ENCODE measurements at regions not wholly inside any gene's neighbourhood (a gene's known extent, or its start where the extent isn't known, plus 50 kb on each side); places are given as distances from the start of the nearest gene placed in this dataset.

DNA sequence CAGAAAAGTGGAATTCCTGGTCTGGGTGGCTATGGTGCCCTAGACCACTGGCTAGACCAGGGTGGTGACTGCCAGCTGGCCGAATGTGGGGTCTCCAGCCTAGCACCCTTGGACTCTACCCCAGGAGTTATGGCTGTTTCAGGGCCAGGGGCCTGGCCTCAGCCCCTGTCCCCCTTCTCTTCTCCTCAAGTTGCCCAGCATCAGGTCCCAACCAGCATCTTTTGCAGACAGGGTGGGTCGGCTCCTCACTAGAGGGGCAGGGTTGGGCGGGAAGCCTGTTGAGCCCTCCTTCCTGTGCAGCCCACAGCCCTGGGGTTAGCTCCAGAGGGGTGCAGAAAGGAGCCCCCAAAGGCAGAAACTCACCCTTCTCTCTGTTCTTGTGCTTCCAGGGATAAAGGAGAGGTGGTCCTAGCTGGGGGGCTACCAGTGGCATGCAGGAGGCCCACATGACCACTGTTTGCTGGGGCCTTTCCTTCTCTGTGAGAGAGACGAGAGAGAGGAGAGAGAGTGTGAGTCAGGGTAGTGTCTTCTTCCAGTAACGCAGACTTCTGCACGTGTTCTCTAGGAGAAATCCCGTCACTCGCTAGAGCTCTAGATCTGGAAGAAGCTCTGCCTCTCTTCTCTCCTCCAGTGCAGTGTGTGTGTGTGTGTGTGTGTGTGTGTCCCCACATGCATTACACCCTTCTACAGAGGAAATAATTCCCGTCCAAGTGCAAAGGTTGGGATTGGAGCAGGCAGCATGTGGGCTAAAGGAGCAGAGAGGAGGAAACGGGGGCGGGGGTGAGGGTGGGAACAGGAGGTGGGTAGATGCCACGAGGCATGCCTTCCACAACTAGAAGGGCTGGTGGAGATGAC, 209.4 kb downstream of the SEC14L1 start:
- intact Hi-C loops (cut with DNase I, micrococcal nuclease) = no loop called here
- DNase-seq (peak; percentile 45 to 67), ATAC-seq (peak; percentile 79)

DNA sequence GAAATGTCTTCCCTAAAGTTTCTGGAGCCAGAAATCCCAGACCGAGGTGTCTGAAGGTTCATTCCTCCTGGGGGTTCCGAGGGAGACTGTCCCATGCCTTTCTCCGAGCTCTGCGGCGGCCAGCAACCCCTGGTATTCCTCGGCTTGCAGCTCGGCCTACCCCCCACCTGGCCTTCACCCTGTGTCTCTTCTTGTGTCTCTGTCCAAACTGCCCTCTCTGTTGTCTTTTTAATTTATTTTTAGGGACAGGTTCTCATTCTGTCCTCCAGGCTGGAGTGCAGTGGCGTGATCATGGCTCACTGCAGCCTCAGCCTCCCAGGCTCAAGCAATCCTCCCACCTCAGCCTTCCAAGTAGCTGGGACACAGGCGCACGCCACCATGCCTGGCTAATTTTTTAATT, 211.7 kb downstream of the SEC14L1 start:
- intact Hi-C loops (cut with DNase I, micrococcal nuclease) = no loop called here
- DNase-seq = no peak
- ATAC-seq = no peak

DNA sequence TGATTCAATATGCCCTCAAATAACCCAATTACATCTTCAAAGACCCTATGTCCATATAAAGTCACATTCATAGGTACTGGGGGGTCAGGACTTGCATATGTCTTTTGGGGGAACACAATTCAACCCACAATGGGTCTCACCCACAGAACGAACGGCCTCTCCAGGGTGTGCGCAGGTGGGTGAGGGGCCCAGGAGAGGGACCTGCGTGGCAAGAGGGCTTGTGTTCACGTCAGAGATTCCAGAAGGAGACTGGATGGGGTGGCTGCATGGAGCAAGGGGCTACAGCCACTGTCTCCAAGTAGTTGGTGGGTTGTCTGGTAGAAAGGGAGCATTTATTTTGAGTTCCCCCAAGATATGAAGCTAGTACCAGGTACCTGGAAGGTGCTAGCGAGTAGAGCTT, 212.2 kb downstream of the SEC14L1 start:
- DNase-seq (peak in 1 of 2 donors; percentile 15), ATAC-seq (no peak)
- intact Hi-C loops (cut with DNase I, micrococcal nuclease) = no loop called here

DNA sequence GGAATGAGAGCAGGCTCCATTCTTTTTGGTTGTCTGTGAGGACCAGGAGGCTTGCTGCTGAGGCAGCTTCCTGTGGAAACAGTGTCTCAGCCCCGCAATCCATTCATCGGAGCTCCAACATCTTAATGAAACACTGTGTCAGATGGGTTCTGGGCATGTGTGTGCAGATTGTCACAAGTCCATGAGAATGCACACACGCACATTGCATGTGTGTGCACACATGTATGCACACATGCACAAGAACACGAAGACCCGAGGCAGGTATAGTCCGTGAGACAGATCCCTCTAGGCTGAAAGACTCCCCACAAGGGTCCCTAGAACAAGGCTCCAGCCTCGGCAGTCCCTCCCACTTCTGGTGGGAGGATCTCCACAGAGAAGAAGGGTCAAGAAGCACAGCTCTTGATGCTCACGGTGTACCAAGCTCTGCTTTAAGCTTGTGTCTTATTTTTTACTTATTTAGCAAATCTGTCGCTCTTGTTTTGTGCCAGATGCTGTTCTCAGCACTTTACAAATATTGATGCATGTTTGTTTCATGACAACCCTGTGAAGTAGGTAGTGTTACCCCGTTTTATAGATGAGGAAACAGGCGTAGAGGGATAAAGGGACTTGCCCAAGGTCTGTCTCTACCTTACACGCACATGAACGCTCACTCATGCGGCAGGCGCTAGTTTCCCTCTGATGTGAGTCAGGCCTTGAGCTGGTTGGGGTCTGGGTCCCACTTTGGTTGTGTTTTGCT, 213.1 kb downstream of the SEC14L1 start:
- intact Hi-C loops (cut with DNase I, micrococcal nuclease) = no loop called here
- peak in 1 of 2 donors; percentile 10 for DNase-seq
- ATAC-seq = no peak

DNA sequence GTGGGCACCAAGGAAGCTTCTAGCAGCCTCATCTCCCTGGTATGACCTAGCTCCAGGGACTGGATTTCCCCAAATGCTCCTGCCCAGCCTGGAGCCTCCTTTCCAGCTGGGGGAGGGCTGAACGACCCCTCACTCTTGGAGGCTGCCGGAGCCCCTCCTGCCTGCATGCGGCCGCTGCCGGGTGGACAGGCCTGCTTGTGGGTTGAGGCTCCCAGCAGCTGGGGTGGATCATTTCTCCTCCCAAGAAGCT, 213.6 kb downstream of the SEC14L1 start:
- DNase-seq = no peak

DNA sequence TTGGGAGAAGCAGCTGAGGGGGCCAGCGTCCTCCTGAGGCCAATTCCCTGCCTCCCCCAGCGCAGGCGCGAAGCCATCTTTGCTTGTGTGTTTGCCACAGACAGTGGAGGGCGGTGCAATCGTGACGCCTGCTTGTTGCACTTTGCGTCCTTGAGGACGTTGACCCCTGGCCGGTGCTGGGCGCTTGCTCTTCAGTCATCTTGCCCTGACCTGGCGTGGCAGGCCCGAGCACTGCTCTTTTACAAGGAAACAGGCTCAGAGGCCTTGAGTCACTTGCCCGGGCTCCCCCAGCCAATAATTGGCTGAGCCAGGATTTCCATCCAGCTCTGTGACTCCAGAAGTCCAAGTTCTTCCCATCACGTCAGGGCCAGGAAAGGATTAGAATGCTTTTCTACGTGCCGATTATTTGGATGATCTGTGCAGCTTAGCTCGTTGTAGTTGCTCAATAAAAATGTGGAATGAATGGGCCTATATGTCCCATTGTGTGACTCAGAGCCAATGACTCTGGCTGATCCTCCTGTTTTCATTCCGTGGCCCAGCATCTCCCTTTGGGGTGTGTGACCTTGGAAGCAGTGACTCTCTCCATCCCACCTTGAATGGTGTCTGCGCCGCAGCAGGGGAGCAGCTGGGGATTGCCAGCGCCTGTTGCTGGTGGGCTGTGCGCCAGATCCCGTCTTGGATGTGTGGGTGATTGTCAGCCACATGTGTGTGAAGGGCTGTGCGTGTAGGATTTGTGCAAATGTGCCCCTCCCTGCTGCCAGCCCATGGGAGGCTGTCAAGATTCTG, 214.1 kb downstream of the SEC14L1 start:
- intact Hi-C loops (cut with DNase I, micrococcal nuclease) = no loop called here
- peak; percentile 62 for ATAC-seq
- peak; percentile 66 to 79 for DNase-seq

More for the DNA sequence above, 213.6 kb downstream of the SEC14L1 start:
- intact Hi-C loops (cut with DNase I, micrococcal nuclease) = no loop called here
- no peak for ATAC-seq

DNA sequence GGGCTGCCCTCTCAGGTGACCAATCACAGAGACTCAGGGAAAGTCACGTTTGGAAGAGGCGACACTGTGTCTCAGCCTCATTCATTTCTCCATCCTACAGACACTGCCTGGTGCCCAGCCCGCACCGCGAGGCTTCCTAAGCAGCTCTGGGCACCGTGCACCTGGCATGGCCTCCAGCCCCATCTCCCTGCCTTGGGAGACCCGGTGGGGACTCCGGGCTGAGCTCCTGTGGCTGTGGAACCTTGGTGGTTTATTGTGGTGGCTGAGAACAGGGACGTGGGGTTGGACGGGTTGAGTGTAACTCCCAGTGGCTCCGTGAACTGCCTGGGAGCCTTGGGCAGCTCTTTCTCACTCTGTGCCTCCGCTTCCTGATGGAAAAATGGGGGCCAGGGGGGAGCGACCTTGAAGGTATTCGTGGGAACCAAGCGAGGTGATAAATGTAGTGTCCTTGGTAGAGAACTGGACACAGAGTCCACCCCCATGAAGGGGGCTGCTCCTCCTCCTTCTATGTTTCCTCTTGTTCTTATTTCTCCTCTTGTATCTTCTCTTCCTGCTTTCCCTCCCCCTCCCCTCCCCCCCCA, 215.4 kb downstream of the SEC14L1 start:
- intact Hi-C loops (cut with DNase I, micrococcal nuclease) = no loop called here
- peak in 1 of 2 donors; percentile 25 for DNase-seq
- ATAC-seq = peak; percentile 19

DNA sequence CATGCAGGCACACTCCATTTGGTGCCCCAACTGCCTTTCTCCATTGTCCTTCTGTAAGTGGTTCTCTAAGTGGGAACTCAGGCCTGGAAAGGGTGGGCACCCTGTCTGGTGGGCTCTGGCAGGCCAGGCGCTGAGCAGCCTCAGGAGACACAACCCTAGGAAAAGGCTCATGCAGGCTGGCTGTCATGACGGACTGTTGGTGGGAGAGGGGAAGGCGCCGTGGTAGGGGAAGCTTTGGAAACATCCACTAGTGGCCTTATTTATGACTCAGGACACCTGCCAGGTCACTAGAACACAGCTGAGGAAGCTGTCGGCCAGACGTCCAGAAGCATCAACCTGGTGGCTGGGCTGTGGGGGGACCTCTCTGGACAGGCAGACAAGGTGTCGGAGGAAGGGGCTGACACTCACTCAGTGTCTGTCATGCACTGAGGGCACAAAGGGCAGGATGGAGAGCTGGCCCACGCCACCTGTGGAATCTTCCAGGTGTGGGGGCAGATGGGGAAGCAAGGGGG, 216.0 kb downstream of the SEC14L1 start:
- intact Hi-C loops (cut with DNase I, micrococcal nuclease) = no loop called here
- no peak for ATAC-seq
- DNase-seq = peak in 1 of 2 donors; percentile 32

DNA sequence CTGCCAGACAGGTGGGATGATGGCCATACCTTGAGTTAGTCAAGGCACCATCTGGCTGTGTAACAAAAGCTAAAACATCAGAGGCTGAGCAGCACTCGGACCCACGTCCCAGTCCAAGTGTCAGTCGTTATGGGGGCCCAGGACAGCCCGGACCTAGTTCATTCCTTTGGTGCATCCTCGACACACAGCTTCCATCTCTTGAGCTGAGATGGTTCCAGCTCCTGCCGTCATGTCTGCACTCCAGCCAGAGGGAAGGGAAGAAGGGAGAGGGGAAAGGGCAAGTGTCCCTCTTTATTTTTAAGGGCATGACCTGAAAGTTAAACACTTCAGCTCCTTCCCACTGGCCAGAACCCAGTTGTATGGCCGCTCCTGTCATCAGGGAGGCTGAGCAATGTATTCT, 218.0 kb downstream of the SEC14L1 start:
- DNase-seq (peak in 1 of 2 donors; percentile 19), ATAC-seq (no peak)
- intact Hi-C loops (cut with DNase I, micrococcal nuclease) = no loop called here

DNA sequence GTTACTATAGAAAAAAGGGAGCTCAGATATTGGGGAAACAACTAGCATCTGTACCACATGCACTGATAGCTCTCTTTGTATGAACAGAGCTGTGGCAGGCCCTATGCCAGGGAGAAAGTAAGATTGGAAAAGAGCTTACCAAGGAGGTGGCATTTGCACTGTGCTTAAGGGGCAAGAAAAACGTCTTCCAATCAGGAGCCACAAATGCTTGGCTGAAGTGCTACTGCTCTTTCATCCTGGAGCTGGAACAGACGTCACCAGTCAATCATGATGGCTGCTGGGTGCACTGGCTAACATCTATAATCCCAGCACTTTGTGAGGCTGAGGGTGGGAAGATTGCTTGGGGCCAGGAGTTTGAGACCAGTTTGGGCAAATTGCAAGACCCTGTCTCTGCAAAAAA, 218.5 kb downstream of the SEC14L1 start:
- DNase-seq = no peak
- intact Hi-C loops (cut with DNase I, micrococcal nuclease) = no loop called here

DNA sequence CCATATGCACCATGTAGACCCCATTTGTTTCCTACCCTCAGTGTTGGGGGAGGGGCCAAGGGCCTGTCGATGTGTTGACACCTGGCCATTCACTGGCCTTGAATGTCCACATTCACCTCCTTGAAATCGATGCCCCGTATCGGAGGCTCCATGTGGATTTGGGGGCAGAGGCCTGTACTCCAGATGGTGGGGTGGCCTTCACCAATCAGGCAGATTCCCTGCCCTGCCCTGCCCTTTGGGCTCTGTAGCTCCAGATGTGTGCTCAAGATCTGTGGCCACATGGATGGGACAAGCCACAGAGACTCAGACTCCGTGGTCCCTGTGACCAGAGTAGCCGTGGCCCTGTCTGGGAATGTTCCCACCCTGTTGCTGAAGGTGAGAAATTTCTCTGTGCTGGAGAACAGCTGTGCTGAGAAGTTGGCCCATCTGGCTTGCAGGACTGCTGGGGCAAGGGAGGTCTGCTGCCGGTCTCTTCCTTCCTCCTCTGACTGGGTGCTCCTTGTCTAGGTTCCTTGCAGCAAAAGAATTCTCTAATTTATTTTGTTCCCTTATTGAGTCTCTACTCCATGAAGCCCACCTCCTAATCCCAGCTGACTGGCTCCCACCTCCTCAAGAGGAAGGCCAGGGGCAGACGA, 221.3 kb downstream of the SEC14L1 start:
- intact Hi-C loops (cut with DNase I, micrococcal nuclease) = no loop called here
- DNase-seq (peak in 1 of 2 donors; percentile 19), ATAC-seq (no peak)

More for the DNA sequence above, 218.5 kb downstream of the SEC14L1 start:
- ATAC-seq = no peak

DNA sequence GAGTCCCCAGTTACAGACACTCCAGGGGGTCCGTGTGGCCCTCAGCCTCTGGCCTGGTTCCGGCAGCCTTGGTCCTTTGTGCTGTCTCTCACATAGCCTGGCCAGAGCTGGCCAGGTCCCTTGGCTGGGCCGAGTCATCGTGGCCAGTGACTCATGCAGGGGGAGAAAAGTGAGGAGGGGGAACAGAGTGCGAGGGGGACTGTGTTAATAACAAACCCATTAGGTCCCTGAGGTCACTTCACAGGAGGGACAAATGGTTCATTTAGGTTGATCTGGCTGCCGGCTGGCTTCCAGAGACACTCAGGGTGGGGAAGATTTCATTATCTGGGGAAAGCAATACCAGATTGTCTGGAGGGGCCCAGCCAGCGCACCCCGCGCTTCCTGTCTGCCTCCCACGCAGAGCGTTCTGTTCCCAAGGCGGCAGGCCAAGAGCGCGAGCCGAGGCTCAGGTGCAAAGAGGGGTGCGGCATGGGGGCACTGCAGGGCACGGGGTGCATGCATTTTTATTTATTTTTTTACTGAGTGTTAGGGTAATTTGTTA, 223.1 kb downstream of the SEC14L1 start:
- intact Hi-C loops (cut with DNase I, micrococcal nuclease) = no loop called here
- DNase-seq (no peak), ATAC-seq (no peak)

DNA sequence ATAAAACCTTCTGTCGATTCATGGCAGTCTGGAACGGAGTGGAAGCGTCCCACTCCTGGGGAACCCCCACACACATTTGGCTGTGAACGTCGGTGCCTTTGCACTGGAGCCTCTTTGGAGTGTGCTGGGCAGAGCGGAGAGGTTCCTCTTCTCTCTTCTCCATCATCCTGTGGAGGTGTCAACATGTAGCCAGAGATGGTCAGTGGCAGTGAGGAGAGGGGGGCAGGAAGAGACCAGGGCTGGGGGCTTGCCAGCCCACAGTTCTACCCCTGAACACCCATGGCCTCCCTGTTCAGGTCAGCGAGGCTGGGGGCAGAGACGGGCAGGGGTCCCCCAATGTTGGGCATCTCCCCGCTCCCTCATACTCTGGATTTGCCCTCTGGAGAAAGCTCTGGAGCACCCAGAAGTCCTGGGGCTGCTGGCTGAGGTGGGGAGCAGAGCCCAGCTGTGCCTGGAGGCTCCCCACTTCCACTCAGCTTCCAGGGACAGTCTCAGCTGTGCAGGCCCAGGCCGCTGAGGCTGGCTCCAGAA, 223.7 kb downstream of the SEC14L1 start:
- ATAC-seq (no peak), DNase-seq (no peak)
- intact Hi-C loops (cut with DNase I, micrococcal nuclease) = no loop called here

DNA sequence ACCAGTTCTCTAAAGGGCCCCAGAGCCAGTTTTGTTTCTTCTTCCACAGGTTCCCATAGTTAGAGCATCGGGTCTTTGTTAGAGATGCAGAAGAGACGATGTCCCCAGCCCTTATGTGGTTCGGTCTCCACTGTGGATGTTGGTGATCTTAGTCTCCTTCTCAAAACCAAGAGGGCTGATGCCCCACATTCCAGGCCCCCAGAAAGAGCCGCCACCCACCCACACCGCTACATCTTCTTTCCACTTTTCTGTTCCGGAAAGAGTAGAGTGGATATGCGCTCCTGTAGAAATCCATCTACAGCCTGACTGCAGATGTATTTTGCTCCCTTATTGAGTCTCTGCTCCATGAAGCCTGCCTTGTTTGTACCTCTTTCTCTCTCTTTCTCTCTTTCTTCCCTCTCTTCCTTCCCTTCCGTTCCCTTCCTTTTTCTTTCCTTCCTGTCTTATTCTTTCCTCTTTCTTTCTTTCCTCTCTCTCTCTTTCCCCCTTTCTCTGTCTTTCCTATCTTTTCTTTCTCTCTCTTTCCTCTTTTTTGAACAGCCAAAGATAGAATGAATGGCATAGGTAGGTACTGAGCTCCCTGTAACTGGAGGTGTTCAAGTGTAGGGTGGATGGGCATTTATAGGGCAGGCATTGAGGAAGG, 224.3 kb downstream of the SEC14L1 start:
- intact Hi-C loops (cut with DNase I, micrococcal nuclease) = no loop called here
- ATAC-seq = no peak
- no peak for DNase-seq

DNA sequence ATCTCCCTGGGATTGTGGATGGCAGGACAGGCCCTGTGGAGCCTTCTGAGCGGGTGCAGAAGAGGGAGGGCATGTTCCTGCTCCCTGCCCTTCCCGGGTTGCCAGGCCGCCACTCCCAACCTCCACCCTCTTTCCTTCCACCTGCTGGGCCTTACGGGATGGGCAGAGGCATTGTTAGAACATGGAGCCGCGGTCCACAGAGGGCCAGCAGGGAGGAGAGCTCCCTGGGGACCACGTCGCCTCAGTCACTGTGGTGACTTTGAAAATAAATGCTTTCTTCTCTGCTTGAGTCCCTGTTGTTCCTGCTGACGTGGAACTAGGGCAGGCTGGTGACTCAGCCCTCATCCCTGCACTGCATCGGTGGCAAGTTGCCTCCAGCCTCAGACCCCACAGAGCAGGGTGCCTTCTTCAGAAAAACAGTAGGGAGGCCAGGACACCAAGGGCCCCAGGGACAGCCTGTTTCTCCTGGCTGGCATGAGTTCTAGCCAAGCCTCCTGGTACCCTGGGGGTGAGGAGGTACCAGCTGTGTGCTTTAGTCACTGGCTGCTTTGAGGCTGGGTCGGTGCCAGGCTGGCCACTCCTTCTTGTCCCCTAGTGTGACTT, 224.9 kb downstream of the SEC14L1 start:
- intact Hi-C loops (cut with DNase I, micrococcal nuclease) = no loop called here
- DNase-seq (peak in 1 of 2 donors; percentile 68), ATAC-seq (peak; percentile 89)

DNA sequence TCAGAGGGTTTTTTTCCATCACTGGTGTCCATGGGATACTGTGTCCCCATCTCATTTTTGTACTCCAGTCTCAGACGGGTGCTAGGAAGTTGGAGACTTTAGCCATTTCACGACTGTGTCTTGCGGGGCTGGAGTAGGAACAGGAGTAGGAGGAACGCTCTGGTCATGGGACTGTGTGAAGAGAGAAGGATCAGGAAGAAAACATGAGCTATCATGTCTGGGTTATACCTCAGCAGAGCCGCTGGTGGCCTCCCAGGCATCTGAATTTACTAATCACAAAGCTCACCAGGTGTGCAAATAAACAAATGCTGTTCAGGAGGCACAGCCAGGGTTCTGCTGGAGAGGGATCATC, 225.4 kb downstream of the SEC14L1 start:
- DNase-seq = no peak
- ATAC-seq = peak; percentile 9
- intact Hi-C loops (cut with DNase I, micrococcal nuclease) = no loop called here

DNA sequence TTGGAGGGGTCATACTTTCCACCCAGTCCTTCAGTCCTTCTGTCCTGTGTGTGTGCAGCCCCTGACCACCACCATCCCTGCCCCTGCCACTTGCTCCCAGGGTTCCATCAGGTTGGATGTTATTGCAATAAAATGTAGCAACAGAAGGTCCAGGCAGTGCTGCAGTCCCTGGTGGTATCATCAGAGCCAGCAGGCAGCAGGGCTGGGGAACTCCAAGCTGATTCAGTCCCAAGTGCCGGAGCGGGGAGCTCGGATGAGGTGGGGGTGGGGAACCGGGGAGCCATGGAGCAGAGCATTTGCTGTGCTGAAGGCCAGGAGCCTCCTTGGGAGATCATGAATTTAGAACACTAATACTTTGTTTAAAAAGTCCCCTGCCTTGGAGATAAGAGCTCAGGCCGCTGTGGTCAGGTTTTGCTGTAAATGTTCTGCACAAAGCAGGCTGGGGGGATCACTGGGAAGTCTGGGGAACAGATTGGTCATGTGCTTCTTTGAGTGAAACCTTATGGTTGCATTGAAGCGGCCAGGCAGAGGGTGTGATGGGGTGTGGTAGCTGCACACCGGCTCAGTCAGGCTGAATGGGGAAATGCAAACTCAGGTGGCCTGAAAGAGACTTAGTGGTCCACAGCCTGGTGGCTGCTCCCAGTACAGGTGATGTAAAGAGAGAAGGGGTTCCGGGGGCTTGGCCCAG, 225.9 kb downstream of the SEC14L1 start:
- ATAC-seq (peak; percentile 67), DNase-seq (peak in 1 of 2 donors; percentile 58)
- intact Hi-C loops (cut with DNase I, micrococcal nuclease) = no loop called here
